A673 (cell line): ENCODE measurements at regions not wholly inside any gene's neighbourhood (a gene's known extent, or its start where the extent isn't known, plus 50 kb on each side); places are given as distances from the start of the nearest gene placed in this dataset.

ENCODE experiments used
- BruUV-seq: library from RNA; stranded (reverse); fragments of 400-500 nt; replicated peaks from 2 replicates; lab custom pipeline; 2021; lab: Mats Ljungman, UMichigan
- CTCF ChIA-PET: fragments of 300-600 bp; sonication (Branson Sonifier 250); formaldehyde crosslinking; loops from one replicate; lab custom pipeline; 2022; ENCODE audit warnings: antibody characterized with exemption; lab: Charles Lee
- POLR2A ChIA-PET: fragments of 300-600 bp; sonication (Branson Sonifier 250); formaldehyde crosslinking; loops from one replicate; lab custom pipeline; 2022; ENCODE audit warnings: antibody characterized with exemption; ENCODE audit not compliant: low non-redundant PET; lab: Charles Lee
- DNase-seq: peaks from one replicate; pipeline ENCODE4 v3.0.0-alpha.2; 2015; ENCODE audit warnings: low spot score
- H3K27ac ChIP-seq: fragments of 200-600 bp; sonication (generic); 2 replicates; pipeline ENCODE4 v1.5.1; 2016; ENCODE audit warnings: mixed run types, low read depth, mild to moderate bottlenecking, mixed read lengths, antibody characterized with exemption, low read length; ENCODE audit not compliant: poor library complexity, severe bottlenecking
- H3K27me3 ChIP-seq: fragments of 200-600 bp; sonication (generic); replicated peaks from 2 replicates; pipeline ENCODE4 v1.6.1; 2017; ENCODE audit warnings: mixed run types, low read depth, mild to moderate bottlenecking, mixed read lengths, antibody characterized with exemption, low read length; ENCODE audit not compliant: insufficient read depth, poor library complexity
- H3K36me3 ChIP-seq: fragments of 200-600 bp; sonication (generic); 2 replicates; pipeline ENCODE4 v1.6.1; 2016; ENCODE audit warnings: mixed run types, mild to moderate bottlenecking, mixed read lengths, antibody characterized with exemption, low read length; ENCODE audit not compliant: insufficient read depth, poor library complexity, severe bottlenecking
- H3K4me1 ChIP-seq: fragments of 200-600 bp; sonication (generic); 2 replicates; pipeline ENCODE4 v1.6.1; 2017; ENCODE audit warnings: mixed run types, mild to moderate bottlenecking, mixed read lengths, antibody characterized with exemption, low read length; ENCODE audit not compliant: insufficient read depth, poor library complexity, severe bottlenecking
- H3K4me3 ChIP-seq: fragments of 200-600 bp; sonication (generic); 2 replicates; pipeline ENCODE4 v1.5.1; 2016; ENCODE audit warnings: low read depth, mixed run types, mild to moderate bottlenecking, mixed read lengths, low read length; ENCODE audit not compliant: poor library complexity, severe bottlenecking
- H3K9me3 ChIP-seq: fragments of 200-600 bp; sonication (generic); 2 replicates; pipeline ENCODE4 v1.6.1; 2016; ENCODE audit warnings: mixed run types, low read depth, mild to moderate bottlenecking, mixed read lengths, antibody characterized with exemption, low read length; ENCODE audit not compliant: poor library complexity, severe bottlenecking
- CTCF ChIP-seq: fragments of 300-800, 200-600 bp; sonication (generic); conservative IDR thresholded peaks from 2 replicates; pipeline ENCODE4 v1.5.1; 2017; ENCODE audit warnings: low read depth, mild to moderate bottlenecking, antibody characterized with exemption, low read length, moderate library complexity, mixed read lengths
- EZH2 ChIP-seq: fragments of 200-600 bp; sonication (generic); IDR thresholded peaks from 2 replicates; pipeline ENCODE4 v1.6.1; 2017; ENCODE audit warnings: borderline replicate concordance, low read depth, mild to moderate bottlenecking, mixed read lengths, antibody characterized with exemption, low read length; ENCODE audit not compliant: poor library complexity, severe bottlenecking
- intact Hi-C: fragments of 100-400 bp; cut with micrococcal nuclease; formaldehyde crosslinking; loops from one replicate; pipeline ENCODE4 v1.10.0; 2022; ENCODE audit not compliant: unreplicated experiment

GRCh38 chr2:183604065-183604464 is 479.8 kb downstream of the NUP35 start:
- DNase-seq, result no peak
- no peaks in the 10 kb centered on the region for H3K9me3 ChIP-seq
- no peaks in the 10 kb centered on the region for H3K36me3 ChIP-seq
- POLR2A ChIA-PET, result no interaction called here
- H3K4me3 ChIP-seq, result no peak overlapping the region
- BruUV-seq, result no TSS peak
- TF ChIP-seq CTCF (no peak), EZH2 (no peak)
- no peaks in the 10 kb centered on the region for H3K27me3 ChIP-seq
- intact Hi-C loops, result no loop called here
- CTCF ChIA-PET, result no interaction called here
- H3K27ac ChIP-seq, result no peak overlapping the region
- no peaks in the 10 kb centered on the region for H3K4me1 ChIP-seq

- H3K9me3 ChIP-seq, result no peaks in the 10 kb centered on the region
- DNase-seq, result no peak
- ChIA-PET POLR2A (no interaction called here), CTCF (no interaction called here)
- no peaks in the 10 kb centered on the region for H3K36me3 ChIP-seq
- H3K27ac ChIP-seq, result no peak overlapping the region
- no peaks in the 10 kb centered on the region for H3K4me1 ChIP-seq
- no peaks in the 10 kb centered on the region for H3K27me3 ChIP-seq
- no TSS peak for BruUV-seq
- intact Hi-C loops, result no loop called here
- no peak for TF ChIP-seq EZH2
- TF ChIP-seq CTCF, result no peak
- no peak overlapping the region for H3K4me3 ChIP-seq
These were observed 481.2 kb downstream of the NUP35 start for GRCh38 chr2:183605440-183605839.

GRCh38 chr2:183606022-183606717 is 481.9 kb downstream of the NUP35 start:
- Histone ChIP-seq H3K27me3 (no peaks in the 10 kb centered on the region), H3K4me1 (no peaks in the 10 kb centered on the region), H3K27ac (no peak overlapping the region), H3K9me3 (no peaks in the 10 kb centered on the region), H3K36me3 (no peaks in the 10 kb centered on the region), H3K4me3 (no peak overlapping the region)
- POLR2A ChIA-PET, result no interaction called here
- DNase-seq, result no peak
- intact Hi-C loops, result no loop called here
- TF ChIP-seq EZH2 (no peak), CTCF (no peak)
- CTCF ChIA-PET, result no interaction called here
- BruUV-seq, result no TSS peak
